Activated CD4-positive, alpha-beta memory T cell treated with anti-CD3 and anti-CD28 coated beads for 36 hours (primary cell): ENCODE measurements at regions not wholly inside any gene's neighbourhood (a gene's known extent, or its start where the extent isn't known, plus 50 kb on each side); places are given as distances from the start of the nearest gene placed in this dataset.

Experiments
- CTCF ChIA-PET: fragments of 350-600 bp; sonication (Branson Sonifier 250); formaldehyde crosslinking; loops from one replicate; lab custom pipeline; 2021; ENCODE audit warnings: antibody characterized with exemption, inconsistent platforms; lab: Charles Lee
- POLR2A ChIA-PET: fragments of 350-600 bp; sonication (Branson Sonifier 250); formaldehyde crosslinking; loops from one replicate; lab custom pipeline; 2021; ENCODE audit warnings: antibody characterized with exemption; lab: Charles Lee
- DNase-seq: peaks from one replicate; pipeline ENCODE4 v3.0.0-alpha.2; 2020
- H3K27ac Mint-ChIP-seq: one replicate; pipeline ENCODE4 v1.8.0; 2021; ENCODE audit warnings: mixed read lengths
- H3K27me3 Mint-ChIP-seq: one replicate; pipeline ENCODE4 v1.8.0; 2021; ENCODE audit warnings: mixed read lengths
- H3K36me3 Mint-ChIP-seq: one replicate; pipeline ENCODE4 v1.8.0; 2021; ENCODE audit warnings: mixed read lengths
- H3K4me1 Mint-ChIP-seq: one replicate; pipeline ENCODE4 v1.8.0; 2021; ENCODE audit warnings: low read depth, mixed read lengths
- H3K4me3 Mint-ChIP-seq: one replicate; pipeline ENCODE4 v1.8.0; 2021; ENCODE audit warnings: mild to moderate bottlenecking, mixed read lengths
- H3K9me3 Mint-ChIP-seq: one replicate; pipeline ENCODE4 v1.8.0; 2021; ENCODE audit warnings: mixed read lengths
- intact Hi-C: fragments of 100-400 bp; cut with micrococcal nuclease; formaldehyde crosslinking; loops from one replicate; pipeline ENCODE4 v1.15.1; 2023

- POLR2A ChIA-PET, result no interaction called here
Measured at GRCh38 chr9:28942941-28943340, 1369.7 kb upstream of the C9orf72 start.

DNA sequence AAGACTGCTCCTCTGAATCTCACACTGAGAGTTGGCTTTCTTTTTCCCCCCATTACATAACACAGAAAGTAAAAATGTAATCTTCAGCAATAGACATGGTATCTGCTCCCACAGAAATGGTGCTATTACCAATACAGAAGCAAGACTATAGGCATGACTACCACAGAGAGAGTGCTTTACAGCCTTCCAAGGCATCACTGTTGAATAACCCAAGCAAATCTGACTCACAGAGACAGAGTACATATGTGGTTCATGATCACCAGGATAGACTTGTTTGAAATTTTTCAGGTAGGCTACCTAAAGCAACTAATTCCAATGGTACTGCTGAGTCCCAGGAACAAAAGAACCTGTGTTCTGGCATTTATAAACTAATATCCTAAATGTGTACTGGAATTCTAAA lies 1373.4 kb upstream of the C9orf72 start:
- intact Hi-C loops, result no loop called here
- Mint-ChIP-seq H3K36me3 (no peaks in the 10 kb centered on the region), H3K4me3 (no peak overlapping the region), H3K9me3 (peaks cover 17% of the 10 kb centered on the region), H3K27ac (no peak overlapping the region), H3K27me3 (no peaks in the 10 kb centered on the region), H3K4me1 (no peaks in the 10 kb centered on the region)
- ChIA-PET CTCF (no interaction called here), POLR2A (no interaction called here)
- DNase-seq, result no peak

More at GRCh38 chr9:28942941-28943340, 1369.7 kb upstream of the C9orf72 start:
- intact Hi-C loops, result no loop called here
- peaks cover 7% of the 10 kb centered on the region for H3K9me3 Mint-ChIP-seq
- no peak overlapping the region for H3K4me3 Mint-ChIP-seq
- H3K4me1 Mint-ChIP-seq, result no peaks in the 10 kb centered on the region
- DNase-seq, result no peak
- H3K36me3 Mint-ChIP-seq, result no peaks in the 10 kb centered on the region
- CTCF ChIA-PET, result no interaction called here
- H3K27me3 Mint-ChIP-seq, result no peaks in the 10 kb centered on the region
- no peak overlapping the region for H3K27ac Mint-ChIP-seq

- Mint-ChIP-seq H3K4me1 (no peaks in the 10 kb centered on the region), H3K27ac (no peak overlapping the region), H3K27me3 (no peaks in the 10 kb centered on the region), H3K9me3 (peaks cover 13% of the 10 kb centered on the region), H3K36me3 (no peaks in the 10 kb centered on the region), H3K4me3 (no peak overlapping the region)
- intact Hi-C loops, result no loop called here
- POLR2A ChIA-PET, result no interaction called here
- DNase-seq, result no peak
- CTCF ChIA-PET, result no interaction called here
Measured at GRCh38 chr9:28951945-28952344, 1378.7 kb upstream of the C9orf72 start.

DNA sequence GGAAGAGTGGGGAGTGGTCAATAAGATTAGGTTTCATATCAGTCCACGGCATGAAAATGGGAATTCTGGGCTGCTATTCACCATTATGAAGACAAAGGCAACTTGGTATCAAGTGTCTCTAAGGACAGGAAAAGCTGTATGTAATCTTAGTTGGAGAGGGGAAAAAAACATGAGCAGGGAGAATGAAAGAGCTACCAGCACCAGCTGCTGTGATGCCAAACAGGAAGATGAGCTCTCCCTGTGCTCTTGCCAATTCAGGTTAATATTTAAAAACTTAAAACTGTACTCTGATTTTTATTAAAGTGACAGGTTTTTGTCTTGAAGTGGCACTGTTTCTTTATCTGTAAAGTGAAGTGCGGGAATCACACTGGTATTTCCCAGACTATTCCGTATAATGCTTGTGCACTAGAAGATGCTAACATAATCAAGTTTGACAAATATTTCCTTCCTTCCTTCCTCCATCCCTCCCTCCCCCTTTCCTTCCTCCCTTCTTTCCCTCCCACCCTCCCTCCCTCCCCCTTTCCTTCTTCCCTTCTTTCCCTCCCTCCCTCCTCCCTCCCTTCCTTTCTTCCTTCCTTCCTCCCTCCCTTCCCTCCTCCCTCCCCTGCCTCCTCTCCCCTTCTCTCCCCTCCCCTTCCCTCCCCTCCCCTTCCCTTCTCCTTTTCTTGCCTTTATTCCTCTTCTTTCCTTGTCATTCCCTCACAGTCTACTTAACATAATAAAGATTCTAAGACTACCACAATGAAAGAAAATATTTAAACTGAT lies 1383.0 kb upstream of the C9orf72 start:
- Mint-ChIP-seq H3K27ac (no peak overlapping the region), H3K36me3 (no peaks in the 10 kb centered on the region), H3K4me1 (no peaks in the 10 kb centered on the region), H3K4me3 (no peak overlapping the region), H3K9me3 (peaks cover 4% of the 10 kb centered on the region), H3K27me3 (no peaks in the 10 kb centered on the region)
- CTCF ChIA-PET, result no interaction called here
- POLR2A ChIA-PET, result no interaction called here
- no peak for DNase-seq
- intact Hi-C loops, result no loop called here

- Mint-ChIP-seq H3K27me3 (no peaks in the 10 kb centered on the region), H3K4me3 (no peak overlapping the region), H3K36me3 (no peaks in the 10 kb centered on the region), H3K27ac (no peak overlapping the region), H3K4me1 (no peaks in the 10 kb centered on the region), H3K9me3 (peaks cover 3% of the 10 kb centered on the region)
- POLR2A ChIA-PET, result no interaction called here
- intact Hi-C loops, result no loop called here
- no peak for DNase-seq
- CTCF ChIA-PET, result no interaction called here
Measured at GRCh38 chr9:28960602-28961001, 1387.3 kb upstream of the C9orf72 start.

DNA sequence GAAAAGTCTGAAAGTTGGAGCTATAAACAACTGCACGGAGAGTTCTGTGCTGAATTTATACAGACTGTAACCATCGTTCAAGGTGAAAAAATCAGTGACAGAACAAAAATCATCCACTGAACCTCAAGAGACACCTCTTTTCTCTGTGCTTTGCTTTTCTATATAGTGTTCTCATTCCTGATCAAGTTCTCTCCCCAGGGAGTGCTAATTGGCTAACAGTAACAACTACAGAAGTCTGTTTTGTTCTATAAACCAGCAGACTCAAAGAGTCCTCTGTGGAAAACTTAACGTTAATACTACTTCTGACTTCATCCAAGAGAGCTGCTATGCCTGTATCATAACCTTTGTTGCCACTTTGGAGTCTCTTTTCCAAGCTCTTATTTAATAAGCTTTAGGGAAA lies 1388.3 kb upstream of the C9orf72 start:
- H3K36me3 Mint-ChIP-seq, result no peaks in the 10 kb centered on the region
- H3K9me3 Mint-ChIP-seq, result peaks cover 3% of the 10 kb centered on the region
- ChIA-PET CTCF (no interaction called here), POLR2A (no interaction called here)
- intact Hi-C loops, result no loop called here
- no peaks in the 10 kb centered on the region for H3K27me3 Mint-ChIP-seq
- H3K4me1 Mint-ChIP-seq, result no peaks in the 10 kb centered on the region
- H3K27ac Mint-ChIP-seq, result no peak overlapping the region
- no peak overlapping the region for H3K4me3 Mint-ChIP-seq
- no peak for DNase-seq

DNA sequence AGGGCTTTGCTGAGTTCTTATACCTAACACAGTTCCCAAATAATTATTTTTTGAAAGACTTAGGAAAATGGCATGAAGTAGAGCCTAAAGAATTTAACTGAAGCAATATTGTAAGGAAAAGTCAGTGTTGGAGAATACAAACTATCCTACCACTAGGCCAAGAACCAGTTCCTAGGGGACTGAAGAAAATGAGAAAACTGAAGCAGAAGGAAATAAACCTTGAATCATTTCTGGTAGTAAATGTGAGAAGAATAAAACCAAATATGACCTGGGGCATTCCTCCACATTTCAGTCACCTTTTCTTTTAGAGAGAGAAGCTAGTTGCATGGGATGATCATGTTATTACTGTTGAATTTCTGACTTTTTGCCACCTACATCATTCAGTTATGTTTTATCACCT lies 1393.9 kb upstream of the C9orf72 start:
- H3K4me3 Mint-ChIP-seq, result no peak overlapping the region
- POLR2A ChIA-PET, result no interaction called here
- H3K4me1 Mint-ChIP-seq, result no peaks in the 10 kb centered on the region
- no peak overlapping the region for H3K27ac Mint-ChIP-seq
- CTCF ChIA-PET, result no interaction called here
- intact Hi-C loops, result no loop called here
- no peaks in the 10 kb centered on the region for H3K27me3 Mint-ChIP-seq
- H3K36me3 Mint-ChIP-seq, result no peaks in the 10 kb centered on the region
- peaks cover 8% of the 10 kb centered on the region for H3K9me3 Mint-ChIP-seq
- no peak for DNase-seq

- DNase-seq, result no peak
- no peaks in the 10 kb centered on the region for H3K27me3 Mint-ChIP-seq
- no peak overlapping the region for H3K27ac Mint-ChIP-seq
- CTCF ChIA-PET, result no interaction called here
- intact Hi-C loops, result no loop called here
- H3K4me1 Mint-ChIP-seq, result no peaks in the 10 kb centered on the region
- H3K36me3 Mint-ChIP-seq, result no peaks in the 10 kb centered on the region
- peaks cover 16% of the 10 kb centered on the region for H3K9me3 Mint-ChIP-seq
- H3K4me3 Mint-ChIP-seq, result no peak overlapping the region
- POLR2A ChIA-PET, result no interaction called here
Measured at GRCh38 chr9:28970241-28970654, 1397.0 kb upstream of the C9orf72 start.

DNA sequence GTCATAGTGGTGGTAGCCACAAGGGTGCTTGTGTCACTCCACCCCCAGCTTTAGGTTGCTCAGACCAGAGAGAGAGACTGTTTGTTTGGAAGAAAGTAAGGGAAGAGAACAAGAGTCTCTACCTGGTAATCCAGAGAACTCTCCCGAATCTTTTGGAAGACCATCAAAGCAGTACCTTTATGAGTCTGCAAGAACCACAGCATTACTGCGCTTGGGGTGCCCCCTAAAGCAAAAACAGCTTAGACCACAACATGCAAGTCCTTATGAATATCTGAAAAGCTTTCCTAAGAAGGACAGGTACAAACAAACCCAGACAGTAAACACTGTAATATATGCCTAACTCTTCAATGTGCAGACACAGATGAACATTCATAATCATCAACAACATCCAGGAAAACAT lies 1398.6 kb upstream of the C9orf72 start:
- CTCF ChIA-PET, result interaction anchor here (0.7 kb wide), 1 partner anchor 1154 kb away, joined by 3 read pairs; no protein-coding TSS in a partner anchor
- no peak overlapping the region for H3K4me3 Mint-ChIP-seq

DNA sequence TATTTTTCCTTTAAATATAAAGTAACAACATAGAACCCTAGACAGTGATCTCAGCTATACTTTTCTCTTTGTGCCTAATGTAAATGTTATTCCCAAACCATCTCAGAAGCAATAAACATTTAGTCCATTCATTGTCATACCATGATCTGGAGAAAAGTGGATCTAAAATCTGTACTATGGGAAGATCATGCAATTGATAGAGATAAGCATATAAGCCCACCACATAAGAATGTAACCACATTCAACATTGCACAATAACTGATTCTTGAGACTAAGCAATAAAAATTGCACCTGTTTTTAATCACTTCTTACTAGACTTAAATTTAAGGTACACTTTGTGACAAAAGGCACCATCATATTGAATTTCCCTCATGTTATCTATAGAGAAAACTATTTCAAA lies 1403.0 kb upstream of the C9orf72 start:
- intact Hi-C loops, result no loop called here
- Mint-ChIP-seq H3K4me3 (no peak overlapping the region), H3K27ac (no peak overlapping the region), H3K36me3 (no peaks in the 10 kb centered on the region), H3K4me1 (no peaks in the 10 kb centered on the region), H3K9me3 (peaks cover 11% of the 10 kb centered on the region), H3K27me3 (no peaks in the 10 kb centered on the region)
- no peak for DNase-seq
- POLR2A ChIA-PET, result no interaction called here
- CTCF ChIA-PET, result no interaction called here

More for the DNA sequence above, 1398.6 kb upstream of the C9orf72 start:
- POLR2A ChIA-PET, result no interaction called here
- no peaks in the 10 kb centered on the region for H3K36me3 Mint-ChIP-seq
- H3K27me3 Mint-ChIP-seq, result no peaks in the 10 kb centered on the region
- peaks cover 16% of the 10 kb centered on the region for H3K9me3 Mint-ChIP-seq
- no peak overlapping the region for H3K27ac Mint-ChIP-seq
- intact Hi-C loops, result no loop called here
- DNase-seq, result no peak
- no peaks in the 10 kb centered on the region for H3K4me1 Mint-ChIP-seq

DNA sequence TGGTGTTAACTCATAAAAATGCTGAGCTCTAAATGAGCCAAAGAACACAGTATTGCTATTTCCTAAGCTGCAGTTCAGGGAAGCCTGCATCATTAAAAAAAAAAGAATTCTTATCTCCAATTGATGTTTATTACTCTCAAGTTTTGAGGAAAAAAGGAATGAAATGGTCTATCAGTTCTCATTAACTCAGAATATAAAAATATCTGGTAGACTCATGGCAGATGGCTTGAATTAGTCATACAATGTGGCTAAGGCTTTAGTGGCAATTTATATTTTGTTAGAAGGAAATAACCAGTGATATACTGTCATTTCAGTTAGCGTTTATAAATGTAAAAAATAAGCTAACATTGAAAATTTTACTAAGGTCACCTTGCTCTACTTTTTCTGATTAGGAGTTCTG lies 1403.4 kb upstream of the C9orf72 start:
- Mint-ChIP-seq H3K4me3 (no peak overlapping the region), H3K36me3 (no peaks in the 10 kb centered on the region), H3K9me3 (peaks cover 11% of the 10 kb centered on the region), H3K4me1 (no peaks in the 10 kb centered on the region), H3K27ac (no peak overlapping the region), H3K27me3 (no peaks in the 10 kb centered on the region)
- DNase-seq, result no peak
- ChIA-PET POLR2A (no interaction called here), CTCF (no interaction called here)
- intact Hi-C loops, result no loop called here

DNA sequence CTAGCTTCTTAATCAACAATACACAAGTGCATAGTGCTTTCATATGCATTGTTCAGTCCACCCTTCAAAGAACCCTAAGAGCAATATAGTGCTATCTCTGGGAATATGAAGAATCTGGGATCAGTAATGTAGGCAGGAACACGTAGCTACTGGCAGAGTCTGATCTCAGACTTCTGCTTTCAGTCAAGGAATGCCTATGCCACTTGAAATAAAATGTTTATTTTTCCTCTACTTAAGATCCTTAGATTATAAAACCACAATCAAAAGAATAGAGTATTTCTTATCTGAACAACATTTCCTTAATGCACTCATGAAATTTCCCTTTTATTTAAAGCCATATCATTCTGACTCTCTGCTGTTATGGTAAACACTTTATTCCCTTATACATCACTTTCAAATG lies 1407.8 kb upstream of the C9orf72 start:
- intact Hi-C loops, result no loop called here
- no peaks in the 10 kb centered on the region for H3K27me3 Mint-ChIP-seq

GRCh38 chr9:28981711-28982110 lies 1408.4 kb upstream of the C9orf72 start:
- H3K36me3 Mint-ChIP-seq, result no peaks in the 10 kb centered on the region
- intact Hi-C loops, result no loop called here
- no peaks in the 10 kb centered on the region for H3K27me3 Mint-ChIP-seq
- no peaks in the 10 kb centered on the region for H3K9me3 Mint-ChIP-seq
- ChIA-PET POLR2A (no interaction called here), CTCF (no interaction called here)
- no peaks in the 10 kb centered on the region for H3K4me1 Mint-ChIP-seq
- DNase-seq, result no peak
- H3K27ac Mint-ChIP-seq, result no peak overlapping the region
- H3K4me3 Mint-ChIP-seq, result no peak overlapping the region

More for the DNA sequence above, 1407.8 kb upstream of the C9orf72 start:
- H3K9me3 Mint-ChIP-seq, result no peaks in the 10 kb centered on the region
- H3K4me3 Mint-ChIP-seq, result no peak overlapping the region
- H3K4me1 Mint-ChIP-seq, result no peaks in the 10 kb centered on the region
- no peak overlapping the region for H3K27ac Mint-ChIP-seq
- CTCF ChIA-PET, result no interaction called here
- POLR2A ChIA-PET, result no interaction called here
- H3K36me3 Mint-ChIP-seq, result no peaks in the 10 kb centered on the region
- no peak for DNase-seq
